ENCODE measurements at regions not wholly inside any gene's neighbourhood (a gene's known extent, or its start where the extent isn't known, plus 50 kb on each side); places are given as distances from the start of the nearest gene placed in this dataset.

GRCh38 chr20:7220755-7221154, 453.3 kb downstream of the BMP2 start:
- no peak for TF ChIP-seq EP300 (IDR thresholded peaks at IDR 0.05)
- TF ChIP-seq, protein P1, sequence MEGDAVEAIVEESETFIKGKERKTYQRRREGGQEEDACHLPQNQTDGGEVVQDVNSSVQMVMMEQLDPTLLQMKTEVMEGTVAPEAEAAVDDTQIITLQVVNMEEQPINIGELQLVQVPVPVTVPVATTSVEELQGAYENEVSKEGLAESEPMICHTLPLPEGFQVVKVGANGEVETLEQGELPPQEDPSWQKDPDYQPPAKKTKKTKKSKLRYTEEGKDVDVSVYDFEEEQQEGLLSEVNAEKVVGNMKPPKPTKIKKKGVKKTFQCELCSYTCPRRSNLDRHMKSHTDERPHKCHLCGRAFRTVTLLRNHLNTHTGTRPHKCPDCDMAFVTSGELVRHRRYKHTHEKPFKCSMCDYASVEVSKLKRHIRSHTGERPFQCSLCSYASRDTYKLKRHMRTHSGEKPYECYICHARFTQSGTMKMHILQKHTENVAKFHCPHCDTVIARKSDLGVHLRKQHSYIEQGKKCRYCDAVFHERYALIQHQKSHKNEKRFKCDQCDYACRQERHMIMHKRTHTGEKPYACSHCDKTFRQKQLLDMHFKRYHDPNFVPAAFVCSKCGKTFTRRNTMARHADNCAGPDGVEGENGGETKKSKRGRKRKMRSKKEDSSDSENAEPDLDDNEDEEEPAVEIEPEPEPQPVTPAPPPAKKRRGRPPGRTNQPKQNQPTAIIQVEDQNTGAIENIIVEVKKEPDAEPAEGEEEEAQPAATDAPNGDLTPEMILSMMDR (IDR thresholded peaks at IDR 0.05), result no peak

Measured in tibial nerve (tissue), 4 donors.